Activated naive CD4-positive, alpha-beta T cell treated with Interleukin-2 at 50 U/mL for 16 hours (primary cell): ENCODE measurements at regions not wholly inside any gene's neighbourhood (a gene's known extent, or its start where the extent isn't known, plus 50 kb on each side); places are given as distances from the start of the nearest gene placed in this dataset.
A peak's percentile ranks its signal among the peaks of the same experiment; 100 is the strongest.
"Not testable (repeated sequence)": the region's sequence is repeated elsewhere in the genome, so short reads cannot be mapped to it uniquely, and the experiment has no call there.

ENCODE experiments used
- DNase-seq: peaks from one replicate; pipeline ENCODE4 v3.0.0-alpha.2; 2020

DNA sequence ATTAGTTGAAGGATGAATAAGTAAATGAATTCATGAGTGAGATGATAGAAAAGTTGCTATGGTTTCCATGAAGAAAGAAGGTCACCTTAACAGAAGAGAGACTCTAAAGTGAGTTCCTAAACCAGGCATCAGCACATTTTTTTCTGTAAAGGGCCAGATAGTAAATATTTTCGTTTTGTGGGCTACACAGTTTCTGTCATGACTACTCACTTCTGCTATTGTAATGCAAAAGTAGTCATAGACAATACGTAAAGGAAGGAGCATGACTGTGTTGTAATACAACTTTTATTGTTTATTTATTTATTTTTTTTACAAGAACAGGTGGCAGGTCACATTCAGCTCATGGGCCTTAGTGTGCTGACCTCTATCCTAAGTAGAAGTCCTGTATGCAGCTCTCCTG, 426.1 kb upstream of the DYNLRB2 start:
- DNase-seq: no peak

DNA sequence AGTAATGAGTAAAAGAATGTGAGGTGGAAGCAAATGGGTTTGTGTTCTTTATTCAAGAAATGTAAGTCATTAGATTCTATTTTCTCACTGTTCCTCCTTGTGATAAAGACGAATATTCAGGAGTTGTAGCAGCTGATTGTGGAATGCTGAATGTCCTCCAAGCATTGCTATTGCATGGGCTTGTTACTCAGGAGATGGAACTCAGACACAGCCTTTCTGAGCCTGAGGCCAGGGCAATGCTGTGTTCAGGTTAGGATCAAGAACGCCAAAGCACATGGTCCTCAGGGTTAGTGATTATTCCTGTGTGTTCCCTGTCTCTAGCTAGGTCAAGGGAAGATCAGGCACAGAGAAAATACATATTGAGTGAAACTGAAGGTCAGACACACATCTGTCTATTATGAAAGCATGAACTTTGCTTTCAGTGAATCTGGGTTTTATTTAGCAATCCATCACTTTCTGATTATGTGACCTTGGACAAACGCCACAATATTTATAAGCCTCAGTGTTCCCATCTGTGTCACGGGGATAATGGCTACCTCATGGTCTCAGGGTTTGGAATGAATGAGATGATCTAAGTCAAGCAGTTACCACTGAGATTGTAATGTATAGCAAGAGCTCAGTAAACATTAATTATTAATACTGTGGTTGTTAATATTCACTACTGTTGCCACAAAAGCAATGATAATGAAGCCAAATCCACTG, 426.8 kb upstream of the DYNLRB2 start:
- DNase-seq: no peak

DNA sequence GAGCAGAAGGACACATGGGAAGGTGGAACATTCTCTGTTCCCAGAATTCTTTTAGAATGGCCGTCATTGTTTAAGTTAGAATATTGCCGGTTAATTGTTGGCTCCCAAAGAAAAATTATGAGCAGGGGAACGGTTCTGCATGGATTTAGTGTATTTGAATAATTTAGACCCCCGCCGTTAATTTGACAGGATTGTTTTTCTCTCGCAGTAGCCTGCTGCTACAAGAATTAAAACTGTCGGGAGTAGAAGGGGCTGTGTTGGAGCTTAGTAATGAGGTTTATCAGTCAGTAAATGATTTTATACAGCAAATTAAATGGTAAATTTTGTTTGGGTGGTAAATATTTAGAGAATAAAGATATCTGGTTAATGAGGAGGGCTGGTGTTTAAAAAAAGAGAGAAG, 431.2 kb upstream of the DYNLRB2 start:
- DNase-seq: no peak

DNA sequence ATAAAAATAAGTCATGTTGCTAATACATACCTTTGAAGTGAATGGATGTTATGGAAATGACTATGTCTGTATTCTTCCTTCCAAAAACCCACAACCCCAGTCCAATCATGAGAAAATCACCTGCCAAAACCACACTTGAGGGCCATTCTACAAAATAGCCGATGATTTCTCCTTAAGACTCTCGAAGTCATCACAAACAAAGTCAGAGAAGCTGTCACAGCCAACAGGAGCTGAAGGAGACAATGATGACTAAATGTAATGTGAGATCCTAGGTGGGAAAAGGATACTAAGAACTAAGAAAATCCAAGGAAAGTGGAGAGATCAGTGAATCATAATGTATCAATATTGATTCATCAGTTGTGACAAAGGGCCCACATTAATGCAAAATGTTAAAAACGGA, 432.9 kb upstream of the DYNLRB2 start:
- DNase-seq: no peak

DNA sequence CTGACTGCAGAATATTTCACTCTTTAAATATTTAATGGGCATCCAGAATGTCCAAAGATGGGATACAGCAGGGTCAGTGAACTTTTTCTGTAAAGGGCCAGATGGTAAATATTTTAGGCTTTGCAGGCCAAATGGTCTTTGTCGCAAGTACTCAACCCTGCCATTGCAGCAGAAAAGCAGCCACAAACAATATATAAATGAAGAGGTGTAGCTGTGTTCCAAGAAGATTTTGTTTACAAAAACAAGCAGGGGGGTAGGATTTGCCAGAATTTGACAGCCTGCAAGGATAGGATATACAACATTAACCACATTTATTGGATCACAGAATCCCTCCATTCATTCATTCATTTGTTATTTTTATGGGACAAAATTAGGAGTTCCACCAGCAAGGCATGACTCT, 435.0 kb upstream of the DYNLRB2 start:
- DNase-seq: no peak

DNA sequence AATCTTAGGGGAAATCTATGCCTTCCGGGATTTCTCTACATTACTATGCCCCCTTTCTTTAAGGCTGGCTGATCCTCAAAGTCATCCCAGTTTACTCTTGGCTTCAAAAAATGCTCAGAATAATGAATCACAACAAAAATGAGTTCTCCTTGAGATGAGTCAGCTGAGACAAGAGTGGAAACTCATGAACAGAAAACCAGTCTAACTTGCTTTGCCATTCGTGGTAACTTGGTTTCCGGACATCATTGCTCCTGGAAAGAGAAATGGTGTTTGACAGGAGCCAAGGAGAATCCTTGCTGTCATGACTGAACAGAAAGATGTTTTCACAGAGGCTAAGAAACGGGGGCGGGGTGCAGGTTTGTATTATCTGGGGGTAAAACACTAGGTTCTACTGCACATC, 435.6 kb upstream of the DYNLRB2 start:
- no peak for DNase-seq

DNA sequence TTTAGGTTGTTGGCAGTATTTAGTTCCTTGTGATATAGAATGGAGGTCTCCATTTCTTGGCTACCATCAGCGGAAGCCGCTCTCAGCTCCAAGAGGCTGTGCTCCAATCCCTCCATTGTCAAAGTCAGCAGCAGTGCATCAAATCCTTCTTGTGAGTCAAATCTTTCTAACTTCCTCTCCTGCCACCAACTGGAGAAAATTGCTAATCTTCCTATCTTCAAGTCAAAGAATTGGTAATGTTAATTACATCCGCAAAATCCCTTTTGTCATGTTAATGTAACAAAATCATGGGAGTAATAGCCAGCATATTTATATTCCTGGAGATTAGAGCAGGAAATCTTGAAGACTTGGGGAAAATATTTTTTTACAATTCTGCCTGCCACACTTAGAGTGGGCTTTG, 436.4 kb upstream of the DYNLRB2 start:
- DNase-seq: no peak

DNA sequence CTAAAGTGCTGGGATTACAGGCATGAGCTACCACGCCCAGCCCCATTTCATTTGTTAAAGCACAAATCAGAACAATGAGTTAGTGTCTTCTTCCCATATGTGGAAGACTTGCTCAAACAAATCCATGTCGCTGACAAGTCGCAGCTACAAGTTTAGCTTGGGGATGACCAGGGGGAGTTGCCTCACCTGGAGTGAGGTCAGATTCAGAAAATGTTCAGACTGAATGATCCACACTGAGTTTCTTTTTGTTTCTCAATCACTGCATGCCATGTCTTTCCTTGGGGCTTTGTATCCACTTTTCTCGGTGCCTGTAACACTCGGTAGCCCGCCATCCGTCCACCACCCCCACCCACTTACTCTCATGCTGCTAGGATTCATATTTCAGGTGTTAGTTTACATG, 437.3 kb upstream of the DYNLRB2 start:
- no peak for DNase-seq

DNA sequence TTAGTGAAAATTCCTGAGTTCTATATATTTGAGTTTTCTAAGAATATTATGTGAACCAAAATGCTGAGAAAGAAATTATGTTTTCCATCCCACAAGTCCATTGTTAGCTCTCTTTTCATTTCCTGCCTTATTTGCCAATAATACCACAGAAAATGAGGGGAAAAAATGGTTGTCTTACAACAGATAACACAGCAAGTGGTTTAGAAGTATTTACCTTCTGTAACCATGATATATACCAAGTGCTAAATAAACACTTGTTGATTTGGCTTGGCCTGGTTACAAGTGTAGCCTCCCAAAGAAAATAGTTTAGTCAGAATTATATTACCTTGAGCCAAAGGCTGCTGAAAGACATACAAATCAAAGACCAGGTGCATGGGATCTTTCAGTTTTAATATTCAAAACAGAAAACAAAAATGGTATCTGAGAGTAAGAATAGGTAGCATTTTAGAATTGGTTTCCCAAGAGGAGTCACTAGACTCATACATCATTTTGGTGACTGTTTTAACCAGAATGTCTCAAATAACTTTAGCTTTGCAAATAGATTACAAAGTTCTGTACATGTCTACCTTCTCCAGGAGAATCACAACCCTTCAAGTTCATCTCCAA, 439.8 kb upstream of the DYNLRB2 start:
- DNase-seq: no peak

DNA sequence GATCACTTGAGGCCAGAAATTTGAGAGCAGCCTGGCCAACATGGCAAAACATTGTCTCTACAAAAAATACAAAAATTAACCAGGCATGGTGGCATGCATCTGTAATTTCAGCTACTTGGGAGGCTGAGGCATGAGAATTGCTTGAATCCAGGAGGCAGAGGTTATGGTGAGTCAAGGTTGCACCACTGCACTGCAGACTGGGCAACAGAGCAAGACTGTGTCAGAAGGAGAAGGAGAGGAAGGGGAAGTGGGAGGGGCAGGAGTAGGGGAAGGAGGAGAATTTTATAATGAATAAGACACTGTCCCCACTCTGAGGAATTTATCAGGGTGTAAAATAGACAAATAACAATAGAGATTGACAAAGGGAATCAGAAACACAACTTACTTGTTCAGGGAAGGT, 440.6 kb upstream of the DYNLRB2 start:
- no peak for DNase-seq

DNA sequence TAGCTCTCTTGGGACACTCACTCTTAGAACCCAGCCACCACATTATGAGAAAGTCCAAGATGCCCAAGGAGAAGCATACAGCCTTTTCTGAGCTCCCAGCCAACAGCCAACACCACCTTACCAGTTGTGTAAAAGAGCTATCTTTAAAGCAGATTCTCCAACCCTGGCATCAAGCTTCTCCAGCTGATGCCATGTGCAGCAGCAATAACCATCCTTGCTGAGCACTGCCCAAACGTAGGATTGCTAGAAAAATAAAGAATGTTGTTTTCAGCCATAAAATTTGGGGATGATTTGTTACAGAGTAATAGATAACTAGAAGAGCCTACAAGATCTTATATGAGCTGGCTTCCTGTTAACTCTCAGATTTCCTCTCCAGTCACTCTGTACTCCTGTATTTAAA, 443.7 kb upstream of the DYNLRB2 start:
- no peak for DNase-seq

DNA sequence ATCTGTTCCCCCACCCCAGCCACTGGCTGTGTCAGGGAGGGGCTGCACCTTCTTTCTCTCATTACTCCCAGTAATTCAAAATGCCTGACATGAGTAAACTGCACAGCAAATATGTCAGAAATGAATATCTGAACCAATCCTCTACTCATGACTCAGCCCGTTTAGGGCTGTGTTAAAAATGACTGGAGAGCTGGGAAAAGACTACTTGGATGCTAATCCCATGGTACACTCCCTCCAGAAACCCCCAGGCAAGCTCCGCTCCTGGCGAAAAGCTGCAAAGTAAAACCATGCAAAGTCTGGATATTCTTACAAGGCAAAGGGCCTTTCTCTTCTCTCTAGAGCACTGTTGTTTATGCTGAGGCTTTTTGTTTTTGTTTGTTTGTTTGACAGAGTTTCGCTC, 448.1 kb upstream of the DYNLRB2 start:
- DNase-seq: no peak

DNA sequence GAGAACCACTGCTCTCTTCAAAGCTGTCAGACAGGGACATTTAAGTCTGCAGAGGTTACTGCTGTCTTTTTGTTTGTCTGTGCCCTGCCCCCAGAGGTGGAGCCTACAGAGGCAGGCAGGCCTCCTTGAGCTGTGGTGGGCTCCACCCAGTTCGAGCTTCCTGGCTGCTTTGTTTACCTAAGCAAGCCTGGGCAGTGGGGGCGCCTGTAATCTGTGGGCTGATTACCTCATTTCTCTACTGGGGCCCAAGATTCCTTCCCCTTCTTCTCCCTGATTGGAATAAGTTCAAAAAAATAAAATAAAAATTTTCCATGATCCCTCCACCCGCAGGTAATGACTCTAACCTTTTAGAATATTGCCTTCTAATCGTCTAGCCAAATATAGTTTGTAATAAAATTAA, 449.3 kb upstream of the DYNLRB2 start:
- not testable (repeated sequence) for DNase-seq

DNA sequence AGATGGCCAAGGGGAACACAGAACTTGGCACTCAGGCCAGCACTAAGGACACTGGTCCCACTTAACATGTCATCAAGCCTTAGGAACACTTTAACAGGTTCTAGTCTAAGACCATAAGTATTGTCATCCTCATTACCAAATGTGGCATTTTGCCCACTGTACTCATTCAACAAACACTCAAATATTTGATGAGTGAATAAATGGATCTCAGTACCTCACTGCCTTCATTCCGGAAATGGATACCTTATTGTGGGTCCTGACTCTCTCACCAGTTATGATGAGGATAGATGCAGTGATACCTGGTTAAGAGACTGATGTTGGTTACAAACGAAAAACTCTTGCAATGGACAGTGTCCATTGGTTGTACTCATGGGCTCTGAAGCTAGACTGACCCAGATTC, 455.2 kb upstream of the DYNLRB2 start:
- DNase-seq: no peak

DNA sequence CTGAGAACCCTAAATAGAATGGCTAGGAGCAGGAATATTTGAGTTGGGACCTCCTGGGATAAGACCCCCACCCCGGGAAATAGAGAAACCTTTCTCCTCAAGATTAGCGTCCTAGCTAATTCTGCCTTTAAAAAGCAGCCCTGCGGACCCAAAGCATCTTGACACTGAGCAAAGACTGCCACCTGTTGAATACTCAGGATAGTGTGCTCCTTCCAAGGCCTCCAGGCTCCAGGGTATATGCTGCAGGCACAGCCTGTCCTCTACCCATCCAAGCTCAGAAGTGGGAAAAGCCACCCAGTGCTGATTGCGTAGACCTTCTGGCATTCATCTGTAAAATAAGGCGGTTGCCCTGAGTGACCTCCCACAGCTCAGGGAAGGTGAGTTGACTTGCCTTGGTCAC, 456.2 kb upstream of the DYNLRB2 start:
- DNase-seq: peak; percentile 13

DNA sequence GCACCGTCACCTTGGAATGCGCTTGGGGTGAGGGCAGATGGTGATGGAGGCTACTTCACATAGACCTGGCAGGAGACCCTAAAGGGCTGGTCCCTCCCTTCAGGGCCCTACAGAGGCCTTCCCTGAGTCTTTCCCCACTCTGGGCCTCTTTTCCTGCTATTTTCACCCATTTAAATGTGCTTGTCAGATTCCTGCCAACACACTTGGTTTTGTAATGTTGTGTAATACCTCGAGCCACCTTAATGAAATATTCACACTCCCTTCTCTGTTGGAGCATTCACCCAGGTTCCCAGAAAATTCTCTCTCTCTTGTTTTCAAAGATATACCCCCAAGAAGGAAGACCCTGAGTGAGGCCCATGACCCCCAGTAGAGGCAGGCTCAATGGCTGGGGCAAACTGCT, 456.6 kb upstream of the DYNLRB2 start:
- DNase-seq: no peak

DNA sequence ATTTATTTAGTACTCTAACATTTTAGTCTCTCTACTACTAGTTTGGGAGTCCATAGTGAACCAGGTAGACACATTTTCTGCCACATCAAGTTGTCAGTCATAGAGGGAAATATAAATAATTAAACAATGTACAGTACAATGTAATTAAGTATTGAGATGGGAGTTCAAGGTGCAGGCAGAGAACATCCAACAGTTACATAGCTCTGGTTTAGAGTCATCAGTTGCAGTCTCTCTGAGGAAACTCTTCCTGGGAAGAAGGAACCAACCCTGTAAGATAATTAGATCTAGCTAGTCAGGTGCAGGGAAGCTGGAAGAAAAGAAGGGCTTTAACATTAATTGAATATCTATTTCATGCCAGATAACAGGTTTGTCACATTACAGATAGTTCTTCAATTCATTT, 457.9 kb upstream of the DYNLRB2 start:
- no peak for DNase-seq

DNA sequence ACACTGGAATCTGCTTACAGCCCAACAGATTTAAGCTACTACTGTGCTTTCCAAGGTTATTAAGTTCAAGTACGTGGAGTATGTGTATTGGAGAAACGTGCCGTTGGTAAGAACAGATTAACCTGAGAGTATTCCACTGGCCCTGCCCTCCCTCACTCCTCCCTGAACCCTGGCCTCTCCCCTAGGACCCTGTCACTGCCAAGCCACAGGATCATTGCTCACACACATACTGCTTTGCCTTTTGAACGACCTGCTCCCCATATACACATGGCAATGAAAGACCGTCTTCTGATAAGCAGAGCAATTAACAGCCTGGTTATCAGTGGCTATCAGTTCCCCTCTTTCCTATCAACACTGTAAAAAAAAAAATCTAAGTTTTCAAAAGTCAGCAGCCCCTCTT, 458.9 kb upstream of the DYNLRB2 start:
- DNase-seq: no peak

DNA sequence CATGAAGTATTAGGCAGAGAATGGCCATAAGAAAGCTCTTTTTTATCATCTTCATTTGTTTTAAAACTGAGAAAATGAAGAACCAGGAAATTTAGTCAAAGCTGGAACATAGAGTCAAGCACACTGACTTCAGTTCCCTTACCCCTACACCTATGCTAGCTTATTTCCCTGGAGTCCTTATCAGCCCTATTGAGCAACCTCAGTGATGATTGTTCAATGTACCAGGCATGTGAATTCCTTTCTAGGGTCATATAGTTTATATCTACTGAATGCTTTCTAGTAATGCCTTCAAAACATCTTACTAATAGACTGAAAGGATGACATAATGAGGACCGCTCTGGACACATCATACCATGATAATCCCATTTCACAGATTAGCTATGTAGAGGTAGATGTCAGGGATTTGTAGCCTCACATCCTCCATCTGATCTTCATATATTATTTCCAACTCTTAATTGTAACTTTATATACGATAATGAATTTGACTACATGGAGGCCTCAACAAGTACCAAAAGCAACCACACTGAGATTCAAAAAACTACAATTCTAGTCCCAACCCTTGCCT, 460.4 kb upstream of the DYNLRB2 start:
- DNase-seq: no peak

DNA sequence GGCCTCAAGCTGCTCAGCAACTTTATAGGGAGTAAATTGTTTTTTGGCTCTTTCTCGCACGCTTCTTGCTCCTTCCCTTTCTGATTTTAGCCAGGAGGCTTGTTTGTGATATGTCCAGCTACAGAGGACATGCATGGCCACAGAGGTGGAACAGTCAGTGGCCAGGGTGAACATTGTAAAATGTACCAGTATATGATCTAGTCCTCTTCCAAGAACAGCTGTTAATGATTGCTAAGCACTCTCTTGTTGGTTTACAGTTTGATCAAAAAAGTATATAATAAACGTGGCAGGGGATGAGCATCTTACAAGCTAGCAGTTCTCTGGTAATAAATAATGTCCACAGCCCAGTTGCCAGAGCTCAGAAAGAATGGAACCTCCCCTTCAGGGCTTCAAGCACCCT, 461.7 kb upstream of the DYNLRB2 start:
- DNase-seq: no peak

DNA sequence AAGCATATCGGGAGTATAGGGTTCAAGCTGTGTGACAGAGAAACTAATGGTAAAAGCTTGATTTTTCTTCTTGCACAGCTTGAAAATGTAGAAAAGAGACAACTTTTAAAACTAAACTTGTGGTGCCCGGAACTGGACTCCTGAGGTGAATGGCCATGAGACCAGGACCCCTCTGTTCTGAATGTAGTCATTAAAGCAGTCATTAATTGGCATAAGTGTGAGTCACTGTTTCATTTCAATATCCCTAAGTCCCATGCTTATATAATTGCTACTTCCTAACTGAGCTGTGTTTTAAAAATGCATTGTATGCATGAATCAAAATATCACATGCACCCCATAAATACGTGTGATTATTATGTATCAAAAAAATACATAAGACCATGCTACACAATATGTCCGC, 463.1 kb upstream of the DYNLRB2 start:
- no peak for DNase-seq

DNA sequence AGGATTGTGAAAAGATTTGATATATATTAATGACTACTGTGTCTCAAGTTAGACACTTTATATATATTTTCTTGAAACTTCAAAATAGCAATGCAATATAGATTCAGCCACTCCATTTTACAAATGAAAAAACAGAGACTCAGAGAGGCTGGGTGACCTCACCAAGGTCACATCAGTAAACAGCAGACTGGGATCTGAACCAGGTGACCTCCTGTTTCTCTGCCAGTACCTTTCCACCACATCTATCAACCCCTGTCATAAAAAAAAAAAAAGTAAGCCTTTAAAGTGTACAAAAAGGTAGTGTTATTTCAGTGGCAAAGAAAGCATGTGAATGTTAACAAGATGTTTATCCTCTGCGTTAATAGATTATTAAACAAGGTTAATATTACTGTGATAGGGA, 466.5 kb upstream of the DYNLRB2 start:
- DNase-seq: no peak

DNA sequence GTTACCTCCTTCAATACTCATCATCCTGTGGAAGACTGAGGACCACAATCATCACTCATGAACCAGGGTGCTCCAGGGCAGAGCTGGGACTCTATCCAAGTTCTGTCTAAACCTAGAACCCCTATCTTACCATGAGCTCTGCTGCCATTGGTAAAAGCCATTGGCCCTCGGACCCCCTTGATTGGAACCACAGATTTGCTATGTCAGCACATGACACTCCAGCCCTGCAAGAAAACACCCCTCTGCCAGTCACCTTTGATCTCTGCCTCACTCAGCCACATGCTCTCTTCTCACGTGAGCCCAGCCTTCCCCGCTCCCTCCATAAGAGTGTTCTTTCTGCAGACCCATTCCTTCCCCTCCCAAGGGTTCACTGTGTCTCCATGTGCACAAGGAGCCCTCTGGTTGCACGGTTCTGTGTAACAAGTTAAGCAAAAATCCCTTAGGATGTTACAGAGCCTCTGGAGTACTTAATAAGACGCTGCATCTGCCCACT, 468.8 kb upstream of the DYNLRB2 start:
- DNase-seq: no peak

DNA sequence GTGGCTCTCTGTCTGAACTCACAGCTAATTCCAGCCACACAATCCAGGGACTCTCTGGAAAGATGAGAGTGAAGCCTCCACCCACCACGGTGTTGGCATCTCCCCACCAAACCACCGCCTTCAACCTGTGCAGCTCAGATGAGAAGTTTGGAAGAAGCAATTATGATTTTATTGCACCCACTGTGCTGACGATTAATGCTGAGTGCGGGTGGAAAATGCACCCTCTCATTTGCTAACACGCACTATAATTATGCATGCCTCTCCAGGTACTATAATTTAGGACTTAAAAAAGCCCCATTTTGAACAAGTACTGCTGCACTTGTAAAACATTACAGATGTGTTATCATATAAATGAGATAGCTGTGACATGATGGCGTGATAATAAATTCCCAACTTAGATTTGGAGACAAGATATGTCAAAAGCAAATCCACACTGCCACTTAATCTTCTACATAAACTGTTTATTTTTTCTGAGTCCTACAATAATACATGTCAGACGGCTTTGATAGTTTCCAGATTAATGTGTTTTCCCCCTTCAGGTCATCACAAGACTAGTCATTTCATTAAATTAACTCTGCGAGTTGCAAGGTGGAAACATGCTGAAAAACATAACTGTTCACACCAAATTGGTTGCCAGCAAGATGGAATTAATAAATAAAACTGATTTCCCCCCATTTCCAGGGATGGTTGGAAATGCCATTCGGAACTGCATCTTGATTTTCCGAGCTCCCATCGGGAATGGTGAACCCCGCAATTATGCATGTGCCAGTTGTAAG, 466.5 kb upstream of the MAF start:
- DNase-seq: no peak
